ENCODE measurements at regions not wholly inside any gene's neighbourhood (a gene's known extent, or its start where the extent isn't known, plus 50 kb on each side); places are given as distances from the start of the nearest gene placed in this dataset.

DNA sequence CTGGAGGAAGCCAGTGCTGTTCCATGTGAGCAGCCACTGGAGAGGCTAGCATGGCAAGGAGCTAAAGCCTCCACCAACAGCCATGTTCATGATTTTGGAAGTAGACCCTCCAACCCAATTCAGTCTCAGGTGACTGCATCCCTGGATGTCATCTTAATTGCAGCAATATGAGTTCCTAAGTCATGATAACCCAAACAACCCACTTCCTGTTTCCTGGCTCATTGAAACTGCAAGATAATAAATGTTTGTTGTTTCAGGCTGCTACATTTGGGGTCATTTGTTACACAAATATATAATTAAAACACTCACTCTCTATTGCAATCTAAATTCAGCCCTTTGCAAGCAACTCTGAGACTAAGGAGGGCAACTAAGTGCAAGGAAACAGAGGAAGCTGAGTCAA lies 62.4 kb upstream of the SLC24A5 start:
- no peak for DNase-seq

- DNase-seq = no peak
These were observed 61.0 kb upstream of the SLC24A5 start for GRCh38 chr15:48059791-48060190.

- no peak for DNase-seq
These were observed 60.4 kb upstream of the SLC24A5 start for GRCh38 chr15:48060396-48060795.

- DNase-seq = no peak
These were observed 59.2 kb upstream of the SLC24A5 start for GRCh38 chr15:48061605-48062004.

DNA sequence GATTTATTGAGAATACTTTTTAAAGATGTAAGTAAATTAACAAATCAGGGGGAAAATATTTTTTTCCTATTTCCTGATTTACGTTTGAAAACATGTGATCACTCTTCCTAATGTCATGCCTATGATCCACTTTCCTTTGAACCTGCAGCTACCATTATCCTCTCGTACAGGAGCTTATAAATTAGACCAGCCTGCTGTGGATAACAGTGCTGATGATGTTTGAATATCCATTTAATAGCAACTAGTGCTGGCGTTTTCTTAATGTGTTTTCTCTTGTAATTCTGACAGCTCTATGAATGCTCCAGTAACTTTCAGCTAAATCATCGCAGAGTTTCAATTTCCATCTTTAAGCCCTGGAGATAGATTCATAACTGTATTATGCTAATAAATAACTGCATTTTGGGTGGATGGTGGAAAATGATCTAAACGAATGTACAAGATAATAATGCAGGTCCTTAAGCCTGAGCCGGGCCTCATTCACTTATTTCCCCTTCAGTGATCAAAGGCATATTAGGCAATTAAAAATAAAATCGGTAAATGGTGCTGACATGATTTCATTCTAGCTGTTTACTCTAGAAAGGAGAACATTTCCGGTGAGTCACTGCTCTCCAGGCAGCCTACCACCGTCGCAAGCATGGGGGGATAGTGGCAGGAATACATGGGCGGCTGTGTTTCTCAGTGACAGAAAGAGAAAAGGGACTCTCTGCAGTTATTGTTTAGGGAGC lies 58.5 kb upstream of the SLC24A5 start:
- DNase-seq = peak; percentile 35

DNA sequence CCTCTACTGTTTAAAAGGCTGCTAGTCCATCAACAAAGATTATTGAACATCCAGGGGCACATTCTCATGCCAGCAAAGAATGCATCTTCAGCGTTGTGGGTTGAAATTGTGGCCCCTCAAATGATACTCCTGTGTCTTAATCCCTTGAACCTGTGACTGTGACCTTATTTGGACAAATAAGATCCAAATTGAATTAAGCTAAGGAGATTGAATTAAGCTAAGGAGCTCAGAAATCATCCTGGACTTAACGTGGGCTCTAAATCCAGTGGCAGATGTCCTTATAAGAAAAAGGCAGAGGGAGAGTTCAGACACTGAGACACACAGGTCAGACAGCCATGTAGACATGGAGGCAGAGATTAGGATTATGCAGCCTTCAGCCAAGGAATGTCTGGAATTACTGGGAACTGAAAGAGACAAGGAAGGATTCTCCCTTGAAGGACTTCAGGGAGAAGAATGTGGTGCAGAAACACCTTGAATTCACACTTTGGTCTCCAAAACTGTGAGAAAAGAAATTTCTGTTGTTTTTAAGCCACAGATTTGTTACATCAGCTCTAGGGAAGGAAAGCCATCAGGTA lies 57.3 kb upstream of the SLC24A5 start:
- DNase-seq = no peak

- DNase-seq = no peak
These were observed 56.4 kb upstream of the SLC24A5 start for GRCh38 chr15:48064421-48064820.

GRCh38 chr15:48066456-48066855 lies 54.3 kb upstream of the SLC24A5 start:
- no peak for DNase-seq
